NB4 (cell line): ENCODE measurements at regions not wholly inside any gene's neighbourhood (a gene's known extent, or its start where the extent isn't known, plus 50 kb on each side); places are given as distances from the start of the nearest gene placed in this dataset.
A peak's percentile ranks its signal among the peaks of the same experiment; 100 is the strongest.

ENCODE experiments used
- DNase-seq: peaks from one replicate; pipeline ENCODE4 v3.0.0; 2010; ENCODE audit warnings: low read depth
- H3K4me3 ChIP-seq: one replicate; pipeline ENCODE4 v1.5.1; 2011; ENCODE audit warnings: mild to moderate bottlenecking, low read depth, low read length, moderate library complexity
- CTCF ChIP-seq: IDR thresholded peaks from one replicate; pipeline ENCODE4 v1.5.1; 2012; ENCODE audit warnings: low read depth, low read length
- MAX ChIP-seq: IDR thresholded peaks from 2 replicates; pipeline ENCODE4 v1.6.1; 2011; ENCODE audit warnings: low read depth, low read length
- MYC ChIP-seq: IDR thresholded peaks from 2 replicates; pipeline ENCODE4 v1.6.1; 2011; ENCODE audit warnings: low read depth, low read length
- POLR2A ChIP-seq: IDR thresholded peaks from 2 replicates; pipeline ENCODE4 v1.6.1; 2011; ENCODE audit warnings: mild to moderate bottlenecking; ENCODE audit not compliant: insufficient read length; ENCODE audit errors: extremely low read depth

GRCh38 chr9:135006911-135007570, 80.4 kb upstream of the OLFM1 start:
- no peak for DNase-seq
- TF ChIP-seq POLR2A (no peak), MYC (no peak), MAX (no peak), CTCF (no peak)
- H3K4me3 ChIP-seq, result no peak overlapping the region

DNA sequence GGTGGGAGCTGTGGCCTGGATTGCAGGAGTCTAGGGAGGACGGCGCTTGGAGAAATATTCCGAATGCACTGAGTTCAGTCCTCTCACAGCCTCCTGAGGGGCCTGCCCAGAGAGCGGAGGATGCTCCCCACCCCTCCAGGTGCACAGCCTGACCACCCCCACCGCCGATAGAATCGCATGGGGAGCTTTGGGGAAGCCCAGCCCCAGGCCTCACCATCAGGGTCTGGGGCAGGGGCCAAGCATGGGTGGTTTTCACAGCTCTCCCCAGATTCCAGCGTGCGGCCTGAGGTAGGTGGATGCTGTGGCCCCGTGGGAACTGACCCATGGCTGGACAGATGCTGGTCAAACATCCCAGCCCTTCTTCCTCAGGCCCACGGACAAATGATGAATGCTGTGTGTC, 79.9 kb upstream of the OLFM1 start:
- DNase-seq, result no peak
- TF ChIP-seq MAX (no peak), MYC (no peak), CTCF (no peak), POLR2A (no peak)
- no peak overlapping the region for H3K4me3 ChIP-seq

DNA sequence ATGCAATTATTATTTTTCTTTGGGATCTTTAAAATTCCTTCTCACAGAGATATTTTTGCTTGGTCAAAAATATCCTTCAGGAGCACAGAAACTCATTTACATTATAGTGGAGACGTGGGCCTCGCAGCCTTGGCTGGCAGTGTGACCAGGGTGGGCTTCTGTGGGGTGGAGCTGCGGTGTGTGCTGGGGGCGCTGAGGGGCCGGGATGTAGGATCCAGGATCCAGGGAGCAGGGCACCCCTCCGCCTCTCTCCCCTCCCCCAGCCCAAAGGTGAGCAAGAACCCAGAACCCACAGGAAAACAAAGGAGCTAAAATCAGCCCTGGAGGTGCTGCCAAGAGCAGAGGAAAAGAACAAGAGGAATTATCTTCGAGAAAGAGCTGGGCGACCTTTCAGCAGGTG, 79.1 kb upstream of the OLFM1 start:
- no peak for DNase-seq
- TF ChIP-seq MAX (no peak), MYC (no peak), CTCF (no peak), POLR2A (no peak)
- no peak overlapping the region for H3K4me3 ChIP-seq

GRCh38 chr9:135009051-135009560, 78.4 kb upstream of the OLFM1 start:
- TF ChIP-seq MAX (no peak), POLR2A (no peak), CTCF (no peak), MYC (no peak)
- no peak for DNase-seq
- H3K4me3 ChIP-seq, result no peak overlapping the region

- DNase-seq, result peak; percentile 12
- TF ChIP-seq CTCF, result no peak
- no peak for TF ChIP-seq MAX
- TF ChIP-seq MYC, result no peak
- no peak for TF ChIP-seq POLR2A
- no peak overlapping the region for H3K4me3 ChIP-seq
Observed at GRCh38 chr9:135009794-135010585, 77.5 kb upstream of the OLFM1 start.
